ENCODE measurements at regions not wholly inside any gene's neighbourhood (a gene's known extent, or its start where the extent isn't known, plus 50 kb on each side); places are given as distances from the start of the nearest gene placed in this dataset.

DNA sequence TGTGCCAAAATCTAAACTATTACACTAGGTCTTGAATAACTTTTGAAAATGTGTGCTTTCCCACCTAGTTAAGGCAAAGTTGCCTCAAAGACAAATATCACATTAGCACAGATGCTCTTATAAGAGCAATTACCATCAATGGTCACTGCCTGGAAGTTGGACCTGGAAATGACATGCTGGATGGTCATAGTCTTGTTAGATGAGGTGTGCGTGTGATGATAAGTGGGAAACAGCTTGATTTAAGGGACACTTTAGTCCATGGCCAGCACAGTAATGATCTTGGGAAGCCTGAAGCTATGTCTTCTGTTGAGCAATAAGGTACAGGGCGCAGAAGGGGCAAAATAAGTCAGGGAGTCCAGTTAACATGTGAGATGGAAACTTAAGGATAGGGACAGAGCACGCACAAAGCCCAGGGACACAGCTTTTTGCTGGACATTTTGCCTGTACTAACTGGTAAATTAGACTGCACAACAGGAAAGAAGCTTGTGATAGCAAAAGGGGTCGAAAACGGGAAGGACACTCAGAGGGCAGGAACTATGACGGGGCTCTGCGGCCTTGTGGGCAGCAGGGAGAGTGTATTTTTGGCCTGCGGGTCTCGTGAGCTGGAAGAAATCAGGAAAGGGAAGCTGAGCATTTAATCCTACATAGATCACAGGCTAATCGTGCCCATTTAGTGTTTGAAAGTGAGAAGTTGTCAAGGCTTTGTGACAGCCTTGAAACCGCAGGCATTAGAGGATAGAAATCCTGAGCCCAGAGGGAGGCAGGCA lies 66.7 kb upstream of the BMP2 start:
- H3K27ac ChIP-seq (ENCODE audit: low read length), result no peak overlapping the region
- no peak overlapping the region for H3K9ac ChIP-seq (ENCODE audit: low read depth, low read length)
- ATAC-seq (ENCODE audit: insufficient read depth, low read depth), result no peak
- H3K4me3 ChIP-seq (ENCODE audit: low read depth in 1 of 2, low read length in 2 of 2), result no peak overlapping the region
- no peaks in the 10 kb centered on the region for H4K20me1 ChIP-seq (ENCODE audit: insufficient read depth, low read length)
- TF ChIP-seq EZH2 (IDR thresholded peaks at IDR 0.05; ENCODE audit: borderline replicate concordance, low read depth, low read length, severe bottlenecking), result no peak
- TF ChIP-seq, protein P1, sequence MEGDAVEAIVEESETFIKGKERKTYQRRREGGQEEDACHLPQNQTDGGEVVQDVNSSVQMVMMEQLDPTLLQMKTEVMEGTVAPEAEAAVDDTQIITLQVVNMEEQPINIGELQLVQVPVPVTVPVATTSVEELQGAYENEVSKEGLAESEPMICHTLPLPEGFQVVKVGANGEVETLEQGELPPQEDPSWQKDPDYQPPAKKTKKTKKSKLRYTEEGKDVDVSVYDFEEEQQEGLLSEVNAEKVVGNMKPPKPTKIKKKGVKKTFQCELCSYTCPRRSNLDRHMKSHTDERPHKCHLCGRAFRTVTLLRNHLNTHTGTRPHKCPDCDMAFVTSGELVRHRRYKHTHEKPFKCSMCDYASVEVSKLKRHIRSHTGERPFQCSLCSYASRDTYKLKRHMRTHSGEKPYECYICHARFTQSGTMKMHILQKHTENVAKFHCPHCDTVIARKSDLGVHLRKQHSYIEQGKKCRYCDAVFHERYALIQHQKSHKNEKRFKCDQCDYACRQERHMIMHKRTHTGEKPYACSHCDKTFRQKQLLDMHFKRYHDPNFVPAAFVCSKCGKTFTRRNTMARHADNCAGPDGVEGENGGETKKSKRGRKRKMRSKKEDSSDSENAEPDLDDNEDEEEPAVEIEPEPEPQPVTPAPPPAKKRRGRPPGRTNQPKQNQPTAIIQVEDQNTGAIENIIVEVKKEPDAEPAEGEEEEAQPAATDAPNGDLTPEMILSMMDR (IDR thresholded peaks at IDR 0.05; ENCODE audit: borderline replicate concordance, extremely low read depth, low read length, poor library complexity, severe bottlenecking), result no peak
- no peaks in the 10 kb centered on the region for H3K4me1 ChIP-seq (ENCODE audit: insufficient read depth, low read length)
- H3K79me2 ChIP-seq (ENCODE audit: insufficient read depth, low read length), result no peaks in the 10 kb centered on the region
- H3K36me3 ChIP-seq (ENCODE audit: insufficient read depth, low read length), result no peaks in the 10 kb centered on the region
- no peak for DNase-seq
- no peaks in the 10 kb centered on the region for H3K27me3 ChIP-seq (ENCODE audit: insufficient read depth, low read length, poor library complexity)
- H2AFZ ChIP-seq (ENCODE audit: low read depth, low read length), result no peak overlapping the region
- no peaks in the 10 kb centered on the region for H3K9me3 ChIP-seq (ENCODE audit: insufficient read depth, low read length, severe bottlenecking)
- H3K4me2 ChIP-seq (ENCODE audit: insufficient read depth, low read length), result no peak overlapping the region

DNA sequence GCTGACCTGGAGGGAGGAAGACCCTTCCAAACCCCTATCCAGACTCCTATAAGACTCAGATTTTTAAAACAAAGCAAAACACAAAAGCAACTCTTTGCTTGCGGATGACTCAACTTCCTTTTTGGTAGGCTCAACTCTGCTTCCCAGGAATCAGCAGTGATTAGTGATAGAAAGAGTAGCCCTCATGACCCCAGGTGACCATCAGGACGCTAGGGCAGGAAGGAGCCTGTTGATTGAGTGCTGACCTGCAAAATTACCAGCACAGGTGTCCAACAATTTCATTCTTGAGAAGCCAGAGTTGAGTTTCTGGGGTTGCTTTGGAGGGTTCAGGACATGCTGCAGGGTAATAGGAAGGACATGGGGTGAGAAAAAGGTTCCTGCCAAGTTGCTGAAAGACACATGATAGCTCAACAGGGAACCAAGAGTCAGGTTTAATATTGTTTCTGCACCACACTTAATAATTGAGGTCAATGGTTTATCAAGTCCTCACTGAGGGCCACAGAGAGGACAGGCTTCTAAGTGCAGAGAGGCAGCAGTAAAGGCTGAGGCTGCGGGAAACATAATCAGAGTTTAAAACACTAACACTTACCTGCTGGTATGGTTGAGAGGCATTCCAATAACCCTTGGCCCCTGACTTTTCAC lies 67.4 kb upstream of the BMP2 start:
- Histone ChIP-seq H3K79me2 (ENCODE audit: insufficient read depth, low read length) (no peaks in the 10 kb centered on the region), H3K36me3 (ENCODE audit: insufficient read depth, low read length) (no peaks in the 10 kb centered on the region), H4K20me1 (ENCODE audit: insufficient read depth, low read length) (no peaks in the 10 kb centered on the region), H3K9ac (ENCODE audit: low read depth, low read length) (no peak overlapping the region), H3K27me3 (ENCODE audit: insufficient read depth, low read length, poor library complexity) (no peaks in the 10 kb centered on the region), H3K4me2 (ENCODE audit: insufficient read depth, low read length) (no peak overlapping the region), H3K9me3 (ENCODE audit: insufficient read depth, low read length, severe bottlenecking) (no peaks in the 10 kb centered on the region), H3K4me3 (ENCODE audit: low read depth in 1 of 2, low read length in 2 of 2) (no peak overlapping the region), H3K27ac (ENCODE audit: low read length) (no peak overlapping the region), H3K4me1 (ENCODE audit: insufficient read depth, low read length) (no peaks in the 10 kb centered on the region), H2AFZ (ENCODE audit: low read depth, low read length) (no peak overlapping the region)
- ATAC-seq (ENCODE audit: insufficient read depth, low read depth), result no peak
- DNase-seq, result no peak
- TF ChIP-seq EZH2 (IDR thresholded peaks at IDR 0.05; ENCODE audit: borderline replicate concordance, low read depth, low read length, severe bottlenecking), result no peak
- TF ChIP-seq, protein P1 (IDR thresholded peaks at IDR 0.05; ENCODE audit: borderline replicate concordance, extremely low read depth, low read length, poor library complexity, severe bottlenecking), result no peak

DNA sequence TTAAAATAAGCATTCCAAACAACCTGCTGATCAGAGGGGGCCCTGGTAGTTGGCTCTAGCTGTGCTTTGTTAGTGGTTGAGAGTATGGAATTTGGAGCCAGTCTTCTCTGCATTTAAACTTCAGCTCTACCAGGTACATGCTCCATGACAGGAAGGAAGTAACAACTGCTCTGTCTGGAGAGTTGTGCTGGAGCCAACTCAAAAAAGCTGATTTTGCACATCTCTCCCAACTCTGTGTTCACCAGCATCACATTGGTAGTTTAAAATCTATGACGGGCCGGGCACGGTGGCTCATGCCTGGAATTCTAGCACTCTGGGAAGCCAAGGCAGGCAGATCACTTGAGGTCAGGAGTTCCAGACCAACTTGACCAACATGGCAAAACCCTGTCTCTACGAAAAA lies 68.8 kb upstream of the BMP2 start:
- Histone ChIP-seq H2AFZ (ENCODE audit: low read depth, low read length) (no peak overlapping the region), H4K20me1 (ENCODE audit: insufficient read depth, low read length) (no peaks in the 10 kb centered on the region), H3K9ac (ENCODE audit: low read depth, low read length) (no peak overlapping the region), H3K4me3 (ENCODE audit: low read depth in 1 of 2, low read length in 2 of 2) (no peak overlapping the region), H3K4me1 (ENCODE audit: insufficient read depth, low read length) (no peaks in the 10 kb centered on the region), H3K9me3 (ENCODE audit: insufficient read depth, low read length, severe bottlenecking) (no peaks in the 10 kb centered on the region), H3K27me3 (ENCODE audit: insufficient read depth, low read length, poor library complexity) (no peaks in the 10 kb centered on the region), H3K4me2 (ENCODE audit: insufficient read depth, low read length) (no peak overlapping the region), H3K36me3 (ENCODE audit: insufficient read depth, low read length) (no peaks in the 10 kb centered on the region), H3K27ac (ENCODE audit: low read length) (no peak overlapping the region), H3K79me2 (ENCODE audit: insufficient read depth, low read length) (no peaks in the 10 kb centered on the region)
- ATAC-seq (ENCODE audit: insufficient read depth, low read depth) (no peak), DNase-seq (no peak)
- TF ChIP-seq, protein P1 (IDR thresholded peaks at IDR 0.05; ENCODE audit: borderline replicate concordance, extremely low read depth, low read length, poor library complexity, severe bottlenecking), result no peak
- no peak for TF ChIP-seq EZH2 (IDR thresholded peaks at IDR 0.05; ENCODE audit: borderline replicate concordance, low read depth, low read length, severe bottlenecking)

All from DND-41 (cell line).